ENCODE measurements at regions not wholly inside any gene's neighbourhood (a gene's known extent, or its start where the extent isn't known, plus 50 kb on each side); places are given as distances from the start of the nearest gene placed in this dataset.

- TF ChIP-seq, protein P1, sequence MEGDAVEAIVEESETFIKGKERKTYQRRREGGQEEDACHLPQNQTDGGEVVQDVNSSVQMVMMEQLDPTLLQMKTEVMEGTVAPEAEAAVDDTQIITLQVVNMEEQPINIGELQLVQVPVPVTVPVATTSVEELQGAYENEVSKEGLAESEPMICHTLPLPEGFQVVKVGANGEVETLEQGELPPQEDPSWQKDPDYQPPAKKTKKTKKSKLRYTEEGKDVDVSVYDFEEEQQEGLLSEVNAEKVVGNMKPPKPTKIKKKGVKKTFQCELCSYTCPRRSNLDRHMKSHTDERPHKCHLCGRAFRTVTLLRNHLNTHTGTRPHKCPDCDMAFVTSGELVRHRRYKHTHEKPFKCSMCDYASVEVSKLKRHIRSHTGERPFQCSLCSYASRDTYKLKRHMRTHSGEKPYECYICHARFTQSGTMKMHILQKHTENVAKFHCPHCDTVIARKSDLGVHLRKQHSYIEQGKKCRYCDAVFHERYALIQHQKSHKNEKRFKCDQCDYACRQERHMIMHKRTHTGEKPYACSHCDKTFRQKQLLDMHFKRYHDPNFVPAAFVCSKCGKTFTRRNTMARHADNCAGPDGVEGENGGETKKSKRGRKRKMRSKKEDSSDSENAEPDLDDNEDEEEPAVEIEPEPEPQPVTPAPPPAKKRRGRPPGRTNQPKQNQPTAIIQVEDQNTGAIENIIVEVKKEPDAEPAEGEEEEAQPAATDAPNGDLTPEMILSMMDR (IDR thresholded peaks at IDR 0.05) = no peak
- TF ChIP-seq ZFX (IDR thresholded peaks at IDR 0.05; ENCODE audit: borderline replicate concordance) = no peak
These were observed 140.3 kb upstream of the FER start for GRCh38 chr5:108607421-108607820.

All from 22Rv1 (cell line).